ENCODE measurements at regions not wholly inside any gene's neighbourhood (a gene's known extent, or its start where the extent isn't known, plus 50 kb on each side); places are given as distances from the start of the nearest gene placed in this dataset.

- TF ChIP-seq SMC3 (IDR thresholded peaks at IDR 0.05; ENCODE audit: borderline replicate concordance, low read length) (no peak), MTA3 (IDR thresholded peaks at IDR 0.05; ENCODE audit: borderline replicate concordance, low read length) (no peak), CHD2 (IDR thresholded peaks at IDR 0.05; ENCODE audit: borderline replicate concordance, low read depth, low read length) (no peak), SREBF2 (IDR thresholded peaks at IDR 0.05; ENCODE audit: low read length) (no peak), TCF7 (IDR thresholded peaks at IDR 0.05; ENCODE audit: borderline replicate concordance) (no peak)
These were observed 335.2 kb upstream of the LRATD1 start for GRCh38 chr2:14297340-14297739.
